ENCODE measurements at regions not wholly inside any gene's neighbourhood (a gene's known extent, or its start where the extent isn't known, plus 50 kb on each side); places are given as distances from the start of the nearest gene placed in this dataset.

GRCh38 chr6:92559611-92560010 lies 859.7 kb downstream of the EPHA7 start:
- intact Hi-C loops (cut with micrococcal nuclease): no loop called here
- POLR2A ChIA-PET: no interaction called here
- H3K4me1 Mint-ChIP-seq: no peaks in the 10 kb centered on the region
- ATAC-seq (ENCODE audit: low read depth) (no peak), DNase-seq (no peak)
- H3K27me3 Mint-ChIP-seq: no peaks in the 10 kb centered on the region
- H3K4me3 Mint-ChIP-seq: no peak overlapping the region
- H3K27ac Mint-ChIP-seq: no peak overlapping the region
- CTCF ChIA-PET: no interaction called here
- H3K36me3 Mint-ChIP-seq (ENCODE audit: low read depth): no peaks in the 10 kb centered on the region
- H3K9me3 Mint-ChIP-seq: peaks cover 4% of the 10 kb centered on the region
- no peak for TF ChIP-seq CTCF (IDR thresholded peaks at IDR 0.05)

- ATAC-seq (ENCODE audit: low read depth): no peak
- Mint-ChIP-seq H3K27me3 (no peaks in the 10 kb centered on the region), H3K27ac (no peak overlapping the region), H3K36me3 (ENCODE audit: low read depth) (no peaks in the 10 kb centered on the region), H3K9me3 (peaks cover 3% of the 10 kb centered on the region), H3K4me3 (no peak overlapping the region), H3K4me1 (no peaks in the 10 kb centered on the region)
- ChIA-PET CTCF (no interaction called here), POLR2A (no interaction called here)
- intact Hi-C loops (cut with micrococcal nuclease): no loop called here
- no peak for DNase-seq
- TF ChIP-seq CTCF (IDR thresholded peaks at IDR 0.05): no peak
Measured at GRCh38 chr6:92559003-92559402, 860.4 kb downstream of the EPHA7 start.

- Mint-ChIP-seq H3K4me1 (no peaks in the 10 kb centered on the region), H3K27me3 (no peaks in the 10 kb centered on the region), H3K27ac (no peak overlapping the region), H3K4me3 (no peak overlapping the region), H3K36me3 (ENCODE audit: low read depth) (no peaks in the 10 kb centered on the region), H3K9me3 (peaks cover 6% of the 10 kb centered on the region)
- ChIA-PET POLR2A (no interaction called here), CTCF (no interaction called here)
- no peak for TF ChIP-seq CTCF (IDR thresholded peaks at IDR 0.05)
- DNase-seq: no peak
- intact Hi-C loops (cut with micrococcal nuclease): no loop called here
- ATAC-seq (ENCODE audit: low read depth): no peak
Measured at GRCh38 chr6:92550501-92550900, 868.9 kb downstream of the EPHA7 start.

- no peak for ATAC-seq (ENCODE audit: low read depth)
- Mint-ChIP-seq H3K27ac (no peak overlapping the region), H3K36me3 (ENCODE audit: low read depth) (no peaks in the 10 kb centered on the region), H3K9me3 (peaks cover 5% of the 10 kb centered on the region), H3K4me1 (no peaks in the 10 kb centered on the region), H3K4me3 (no peak overlapping the region), H3K27me3 (no peaks in the 10 kb centered on the region)
- no peak for TF ChIP-seq CTCF (IDR thresholded peaks at IDR 0.05)
- DNase-seq: no peak
- ChIA-PET CTCF (no interaction called here), POLR2A (no interaction called here)
- intact Hi-C loops (cut with micrococcal nuclease): no loop called here
Measured at GRCh38 chr6:92545861-92546260, 873.5 kb downstream of the EPHA7 start.

GRCh38 chr6:92541448-92542060 lies 877.8 kb downstream of the EPHA7 start:
- Mint-ChIP-seq H3K27me3 (no peaks in the 10 kb centered on the region), H3K27ac (no peak overlapping the region), H3K9me3 (peaks cover 4% of the 10 kb centered on the region), H3K4me1 (no peaks in the 10 kb centered on the region), H3K4me3 (no peak overlapping the region), H3K36me3 (ENCODE audit: low read depth) (no peaks in the 10 kb centered on the region)
- no peak for DNase-seq
- ATAC-seq (ENCODE audit: low read depth): no peak
- TF ChIP-seq CTCF (IDR thresholded peaks at IDR 0.05): no peak
- intact Hi-C loops (cut with micrococcal nuclease): no loop called here
- CTCF ChIA-PET: no interaction called here
- POLR2A ChIA-PET: no interaction called here

Measured in activated B cell treated with CpG ODN at 0.5 μM for 24 hours (primary cell).